ENCODE measurements at regions not wholly inside any gene's neighbourhood (a gene's known extent, or its start where the extent isn't known, plus 50 kb on each side); places are given as distances from the start of the nearest gene placed in this dataset.
"Not testable (repeated sequence)": the region's sequence is repeated elsewhere in the genome, so short reads cannot be mapped to it uniquely, and the experiment has no call there.

DNA sequence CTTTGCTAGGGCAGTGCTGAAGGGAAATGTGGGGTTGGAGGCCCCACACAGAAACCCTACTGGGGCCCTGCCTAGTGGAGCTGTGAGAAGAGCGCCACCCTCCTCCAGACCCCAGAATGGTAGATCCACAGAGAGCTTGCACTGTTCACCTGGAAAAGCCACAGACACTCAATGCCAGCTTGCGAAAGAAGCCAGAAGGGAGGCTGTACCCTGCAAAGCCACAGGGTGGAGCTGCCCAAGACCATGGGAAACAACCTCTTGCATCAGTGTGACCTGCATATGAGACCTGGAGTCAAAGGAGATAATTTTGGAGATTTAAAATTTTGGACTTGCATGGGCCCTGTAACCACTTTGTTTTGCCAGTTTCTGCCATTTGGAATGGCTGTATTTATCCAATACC is 615.4 kb upstream of the MIR17HG start:
- Histone ChIP-seq H3K36me3 (no peaks in the 10 kb centered on the region), H3K4me1 (no peaks in the 10 kb centered on the region), H3K9me3 (peaks cover 0 to 9% (median 0%) of the 10 kb centered on the region in 3 donors), H3K27me3 (no peaks in the 10 kb centered on the region), H3K4me3 (no peak overlapping the region), H3K27ac (no peak overlapping the region)
- TF ChIP-seq, protein P1, sequence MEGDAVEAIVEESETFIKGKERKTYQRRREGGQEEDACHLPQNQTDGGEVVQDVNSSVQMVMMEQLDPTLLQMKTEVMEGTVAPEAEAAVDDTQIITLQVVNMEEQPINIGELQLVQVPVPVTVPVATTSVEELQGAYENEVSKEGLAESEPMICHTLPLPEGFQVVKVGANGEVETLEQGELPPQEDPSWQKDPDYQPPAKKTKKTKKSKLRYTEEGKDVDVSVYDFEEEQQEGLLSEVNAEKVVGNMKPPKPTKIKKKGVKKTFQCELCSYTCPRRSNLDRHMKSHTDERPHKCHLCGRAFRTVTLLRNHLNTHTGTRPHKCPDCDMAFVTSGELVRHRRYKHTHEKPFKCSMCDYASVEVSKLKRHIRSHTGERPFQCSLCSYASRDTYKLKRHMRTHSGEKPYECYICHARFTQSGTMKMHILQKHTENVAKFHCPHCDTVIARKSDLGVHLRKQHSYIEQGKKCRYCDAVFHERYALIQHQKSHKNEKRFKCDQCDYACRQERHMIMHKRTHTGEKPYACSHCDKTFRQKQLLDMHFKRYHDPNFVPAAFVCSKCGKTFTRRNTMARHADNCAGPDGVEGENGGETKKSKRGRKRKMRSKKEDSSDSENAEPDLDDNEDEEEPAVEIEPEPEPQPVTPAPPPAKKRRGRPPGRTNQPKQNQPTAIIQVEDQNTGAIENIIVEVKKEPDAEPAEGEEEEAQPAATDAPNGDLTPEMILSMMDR (IDR thresholded peaks at IDR 0.05), result no peak
- TF ChIP-seq POLR2A (IDR thresholded peaks at IDR 0.05), result no peak
- intact Hi-C loops (cut with DNase I), result no loop called here
- no peak for DNase-seq
- WGBS, 2 donors, result 94% methylated on average over 2 of the region's 2 CpGs; no CpG with 5 or more reads in 1 of the 2 donors

DNA sequence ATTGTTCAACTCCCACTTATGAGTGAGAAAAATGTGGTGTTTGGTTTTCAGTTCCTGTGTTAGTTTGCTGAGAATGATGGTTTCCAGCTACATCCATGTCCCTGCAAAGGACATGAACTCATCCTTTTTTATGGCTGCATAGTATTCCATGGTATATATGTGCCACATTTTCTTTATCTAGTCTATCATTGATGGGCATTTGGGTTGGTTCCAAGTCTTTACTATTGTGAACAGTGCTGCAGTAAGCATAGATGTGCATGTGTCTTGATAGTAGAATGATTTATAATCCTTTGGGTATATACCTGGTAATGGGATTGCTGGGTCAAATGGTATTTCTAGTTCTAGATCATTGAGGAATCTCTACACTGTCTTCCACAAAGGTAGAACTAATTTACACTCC is 613.0 kb upstream of the MIR17HG start:
- H3K27me3 ChIP-seq; H3K27ac ChIP-seq; H3K4me3 ChIP-seq; H3K4me1 ChIP-seq; H3K36me3 ChIP-seq; intact Hi-C loops (cut with DNase I); DNase-seq: not testable (repeated sequence)
- peaks cover 0 to 13% (median 5%) of the 10 kb centered on the region in 3 donors for H3K9me3 ChIP-seq

DNA sequence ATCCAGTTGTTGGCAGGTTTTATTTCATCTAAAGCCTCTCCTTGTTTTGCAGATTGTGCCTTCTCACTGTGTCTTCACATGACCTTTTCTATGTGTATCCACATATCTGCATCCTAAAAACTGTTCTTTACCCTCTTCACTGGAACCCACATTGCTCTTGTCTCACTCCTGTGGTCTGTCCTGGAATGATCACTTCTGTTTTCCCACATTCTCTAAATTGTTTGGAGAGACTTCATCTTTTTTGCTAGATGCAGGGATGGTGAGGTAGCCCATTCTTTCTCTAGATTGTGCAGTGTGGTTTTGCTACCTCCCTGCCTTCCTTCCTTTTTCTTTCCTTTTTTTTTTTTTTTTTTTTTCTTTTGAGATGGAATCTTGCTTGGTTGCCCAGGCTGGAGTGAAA is 608.6 kb upstream of the MIR17HG start:
- H3K36me3 ChIP-seq, result no peaks in the 10 kb centered on the region
- intact Hi-C loops (cut with DNase I), result no loop called here
- no peaks in the 10 kb centered on the region for H3K4me1 ChIP-seq
- H3K9me3 ChIP-seq, result peaks cover 0 to 13% (median 5%) of the 10 kb centered on the region in 3 donors
- no peak for TF ChIP-seq POLR2A (IDR thresholded peaks at IDR 0.05)
- TF ChIP-seq, protein P1 (IDR thresholded peaks at IDR 0.05), result no peak
- H3K27ac ChIP-seq, result no peak overlapping the region
- no peaks in the 10 kb centered on the region for H3K27me3 ChIP-seq
- no peak for DNase-seq
- no peak overlapping the region for H3K4me3 ChIP-seq

DNA sequence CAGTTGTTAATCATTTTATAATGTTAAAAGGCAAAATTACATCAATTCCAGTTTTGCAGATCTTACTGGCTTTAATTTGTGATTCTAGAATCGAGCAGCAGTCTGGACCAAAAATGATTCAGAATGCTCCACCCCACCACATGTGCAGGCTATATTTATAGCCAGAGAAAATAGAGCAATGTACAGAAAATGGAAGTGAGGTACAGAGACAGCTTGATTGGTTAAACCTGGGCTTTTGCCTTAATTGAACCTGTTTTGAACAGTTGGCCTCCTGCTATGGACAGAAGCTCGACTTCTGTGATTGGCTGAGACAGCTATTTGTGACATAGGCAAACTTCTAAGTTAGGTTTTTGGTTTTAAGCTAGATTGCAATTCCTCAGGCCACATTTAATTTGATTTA is 607.4 kb upstream of the MIR17HG start:
- intact Hi-C loops (cut with DNase I), result no loop called here
- H3K9me3 ChIP-seq, result peaks cover 0 to 13% (median 5%) of the 10 kb centered on the region in 3 donors
- DNase-seq, result no peak
- 32 to 40% methylated on average over 2 of the region's 2 CpGs for WGBS, 2 donors
- H3K4me1 ChIP-seq, result no peaks in the 10 kb centered on the region
- TF ChIP-seq, protein P1 (IDR thresholded peaks at IDR 0.05), result no peak
- no peak for TF ChIP-seq POLR2A (IDR thresholded peaks at IDR 0.05)
- H3K27ac ChIP-seq, result no peak overlapping the region
- H3K4me3 ChIP-seq, result no peak overlapping the region
- no peaks in the 10 kb centered on the region for H3K36me3 ChIP-seq
- no peaks in the 10 kb centered on the region for H3K27me3 ChIP-seq

DNA sequence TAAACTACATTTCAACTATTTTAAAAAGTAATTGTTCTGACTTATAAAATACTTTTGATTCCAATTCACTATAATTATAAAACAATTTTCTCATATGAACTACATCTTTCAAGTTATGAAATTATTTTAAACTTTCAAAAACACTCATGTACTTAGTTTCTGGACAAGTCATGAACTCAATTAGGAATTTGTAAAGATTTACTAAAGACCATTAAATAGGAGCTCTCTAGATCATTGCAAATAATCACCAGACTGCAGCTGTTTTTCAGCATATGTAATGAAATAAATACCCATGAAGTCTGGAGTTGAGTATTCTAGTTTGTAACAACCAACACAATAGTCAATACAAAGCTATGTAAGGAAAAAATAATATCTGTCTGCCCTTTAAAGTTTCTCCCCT is 605.1 kb upstream of the MIR17HG start:
- no peak overlapping the region for H3K27ac ChIP-seq
- no peaks in the 10 kb centered on the region for H3K4me1 ChIP-seq
- TF ChIP-seq, protein P1 (IDR thresholded peaks at IDR 0.05), result no peak
- no peak for TF ChIP-seq POLR2A (IDR thresholded peaks at IDR 0.05)
- DNase-seq, result no peak
- intact Hi-C loops (cut with DNase I), result no loop called here
- H3K36me3 ChIP-seq, result no peaks in the 10 kb centered on the region
- H3K4me3 ChIP-seq, result no peak overlapping the region
- H3K27me3 ChIP-seq, result no peaks in the 10 kb centered on the region
- H3K9me3 ChIP-seq, result peaks cover 0 to 2% (median under 1%) of the 10 kb centered on the region in 3 donors

DNA sequence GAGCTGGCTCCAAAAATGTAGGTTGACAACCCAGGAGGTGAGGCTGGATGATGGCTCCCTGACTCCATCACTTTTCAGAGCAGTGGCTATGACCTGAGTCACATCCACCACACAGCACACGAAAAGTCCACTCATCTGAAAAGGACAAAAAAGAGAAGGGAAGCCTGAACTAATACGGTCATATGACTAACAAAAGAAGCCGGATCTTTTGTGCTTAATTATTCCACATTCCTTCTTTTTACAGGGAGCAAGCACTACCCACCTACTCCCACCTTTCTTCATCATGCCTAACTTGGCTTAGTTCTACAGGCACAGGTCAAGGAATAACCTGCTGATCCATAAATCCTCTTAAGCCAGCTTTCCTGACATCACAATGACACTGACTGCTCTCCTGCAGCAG is 601.3 kb upstream of the MIR17HG start:
- Histone ChIP-seq H3K36me3 (no peaks in the 10 kb centered on the region), H3K4me3 (no peak overlapping the region), H3K9me3 (no peaks in the 10 kb centered on the region), H3K4me1 (no peaks in the 10 kb centered on the region), H3K27me3 (no peaks in the 10 kb centered on the region), H3K27ac (no peak overlapping the region)
- 49 to 69% methylated on average over 3 of the region's 3 CpGs for WGBS, 2 donors
- TF ChIP-seq, protein P1 (IDR thresholded peaks at IDR 0.05), result no peak
- TF ChIP-seq POLR2A (IDR thresholded peaks at IDR 0.05), result no peak
- DNase-seq, result no peak
- intact Hi-C loops (cut with DNase I), result no loop called here

Measured in esophagus squamous epithelium (tissue), 5 donors.